ENCODE measurements at regions not wholly inside any gene's neighbourhood (a gene's known extent, or its start where the extent isn't known, plus 50 kb on each side); places are given as distances from the start of the nearest gene placed in this dataset.
"Not testable (repeated sequence)": the region's sequence is repeated elsewhere in the genome, so short reads cannot be mapped to it uniquely, and the experiment has no call there.

- Histone ChIP-seq H3K36me3 (no peaks in the 10 kb centered on the region), H3K27ac (no peak overlapping the region), H3K4me3 (no peak overlapping the region), H3K4me2 (no peak overlapping the region), H3K9ac (no peak overlapping the region), H3K27me3 (no peaks in the 10 kb centered on the region), H4K20me1 (no peaks in the 10 kb centered on the region), H3K9me3 (replicated peaks in 1 of 11) (0 out of 22 replicates have a peak, but pooled peaks cover 0 to 4% (median 0%) of the 10 kb centered on the region in 11 experiments), H3K4me1 (peaks cover 3 to 18% (median 12%) of the 10 kb centered on the region in 10 experiments; a peak in 15 of 20 replicates)
- no peak for TF ChIP-seq Cebpa-rat (IDR thresholded peaks at IDR 0.05)
These were observed 317.1 kb downstream of the CBLL2 start for GRCh38 chrX:22589845-22590244.

- Histone ChIP-seq H3K4me1 (no peaks in the 10 kb centered on the region), H3K9me3 (replicated peaks in 1 of 11) (peaks cover 0 to 12% (median 6%) of the 10 kb centered on the region in 11 experiments; a peak in 8 of 22 replicates), H3K4me2 (no peak overlapping the region), H3K4me3 (no peak overlapping the region), H4K20me1 (no peaks in the 10 kb centered on the region), H3K36me3 (no peaks in the 10 kb centered on the region), H3K27me3 (no peaks in the 10 kb centered on the region), H3K9ac (no peak overlapping the region), H3K27ac (no peak overlapping the region)
- no peak for TF ChIP-seq Cebpa-rat (IDR thresholded peaks at IDR 0.05)
These were observed 322.1 kb downstream of the CBLL2 start for GRCh38 chrX:22594766-22595165.

GRCh38 chrX:22603060-22603459, 330.3 kb downstream of the CBLL2 start:
- H3K4me1 ChIP-seq: no peaks in the 10 kb centered on the region
- no peak overlapping the region for H3K9ac ChIP-seq
- no peaks in the 10 kb centered on the region for H4K20me1 ChIP-seq

GRCh38 chrX:22609452-22609851, 336.7 kb downstream of the CBLL2 start:
- not testable (repeated sequence) for H3K4me3 ChIP-seq, H3K4me2 ChIP-seq, H3K27ac ChIP-seq, H3K36me3 ChIP-seq, H3K4me1 ChIP-seq, H4K20me1 ChIP-seq, H3K9ac ChIP-seq, H3K27me3 ChIP-seq
- H3K9me3 ChIP-seq (replicated peaks in 1 of 11): peaks cover 22 to 44% (median 30%) of the 10 kb centered on the region in 11 experiments

More at GRCh38 chrX:22603060-22603459, 330.3 kb downstream of the CBLL2 start:
- no peak overlapping the region for H3K4me3 ChIP-seq
- H3K4me2 ChIP-seq: no peak overlapping the region
- no peaks in the 10 kb centered on the region for H3K27me3 ChIP-seq
- no peaks in the 10 kb centered on the region for H3K36me3 ChIP-seq
- peaks cover 8 to 31% (median 17%) of the 10 kb centered on the region in 11 experiments; a peak in 16 of 22 replicates for H3K9me3 ChIP-seq (replicated peaks in 1 of 11)
- no peak for TF ChIP-seq Cebpa-rat (IDR thresholded peaks at IDR 0.05)
- H3K27ac ChIP-seq: no peak overlapping the region

- Histone ChIP-seq H3K9me3 (replicated peaks in 1 of 11) (peaks cover 0 to 14% (median 5%) of the 10 kb centered on the region in 11 experiments; a peak in 9 of 22 replicates), H3K4me1 (no peaks in the 10 kb centered on the region), H3K27me3 (no peaks in the 10 kb centered on the region), H3K4me2 (no peak overlapping the region), H3K4me3 (no peak overlapping the region), H4K20me1 (no peaks in the 10 kb centered on the region), H3K27ac (no peak overlapping the region), H3K9ac (no peak overlapping the region), H3K36me3 (no peaks in the 10 kb centered on the region)
- TF ChIP-seq Cebpa-rat (IDR thresholded peaks at IDR 0.05): no peak
These were observed 344.2 kb downstream of the CBLL2 start for GRCh38 chrX:22616867-22617266.

GRCh38 chrX:22627576-22627975, 354.9 kb downstream of the CBLL2 start:
- Histone ChIP-seq H3K36me3 (no peaks in the 10 kb centered on the region), H3K4me1 (no peaks in the 10 kb centered on the region), H4K20me1 (no peaks in the 10 kb centered on the region), H3K27ac (no peak overlapping the region), H3K4me2 (no peak overlapping the region), H3K4me3 (no peak overlapping the region), H3K9me3 (replicated peaks in 1 of 11) (peaks cover 0 to 8% (median 0%) of the 10 kb centered on the region in 11 experiments; a peak in 1 of 22 replicates), H3K9ac (no peak overlapping the region), H3K27me3 (no peaks in the 10 kb centered on the region)
- no peak for TF ChIP-seq Cebpa-rat (IDR thresholded peaks at IDR 0.05)

GRCh38 chrX:22628275-22628674, 355.6 kb downstream of the CBLL2 start:
- TF ChIP-seq Cebpa-rat (IDR thresholded peaks at IDR 0.05): no peak
- H3K36me3 ChIP-seq: no peaks in the 10 kb centered on the region
- H3K4me1 ChIP-seq: no peaks in the 10 kb centered on the region
- peaks cover 0 to 8% (median 0%) of the 10 kb centered on the region in 11 experiments; a peak in 2 of 22 replicates for H3K9me3 ChIP-seq (replicated peaks in 1 of 11)
- H3K27me3 ChIP-seq: no peaks in the 10 kb centered on the region
- H4K20me1 ChIP-seq: no peaks in the 10 kb centered on the region
- no peak overlapping the region for H3K27ac ChIP-seq
- no peak overlapping the region for H3K4me2 ChIP-seq
- H3K9ac ChIP-seq: no peak overlapping the region
- no peak overlapping the region for H3K4me3 ChIP-seq

GRCh38 chrX:22629105-22629725, 356.5 kb downstream of the CBLL2 start:
- Histone ChIP-seq H3K4me3 (no peak overlapping the region), H3K36me3 (no peaks in the 10 kb centered on the region), H3K9me3 (replicated peaks in 1 of 11) (peaks cover 0 to 8% (median 0%) of the 10 kb centered on the region in 11 experiments; a peak in 2 of 22 replicates), H3K27ac (no peak overlapping the region), H3K9ac (no peak overlapping the region), H3K27me3 (no peaks in the 10 kb centered on the region), H4K20me1 (no peaks in the 10 kb centered on the region), H3K4me2 (no peak overlapping the region), H3K4me1 (no peaks in the 10 kb centered on the region)
- TF ChIP-seq Cebpa-rat (IDR thresholded peaks at IDR 0.05): no peak

- no peaks in the 10 kb centered on the region for H3K36me3 ChIP-seq
- H3K27me3 ChIP-seq: no peaks in the 10 kb centered on the region
- H3K4me3 ChIP-seq: no peak overlapping the region
- peaks cover 0 to 8% (median 0%) of the 10 kb centered on the region in 11 experiments; a peak in 2 of 22 replicates for H3K9me3 ChIP-seq (replicated peaks in 1 of 11)
- no peak overlapping the region for H3K9ac ChIP-seq
- H3K27ac ChIP-seq: no peak overlapping the region
- TF ChIP-seq Cebpa-rat (IDR thresholded peaks at IDR 0.05): no peak
- no peak overlapping the region for H3K4me2 ChIP-seq
- H3K4me1 ChIP-seq: no peaks in the 10 kb centered on the region
- no peaks in the 10 kb centered on the region for H4K20me1 ChIP-seq
These were observed 361.4 kb downstream of the CBLL2 start for GRCh38 chrX:22634083-22634482.

GRCh38 chrX:22634751-22635150, 362.0 kb downstream of the CBLL2 start:
- no peaks in the 10 kb centered on the region for H3K4me1 ChIP-seq
- H3K27ac ChIP-seq: no peak overlapping the region
- H3K36me3 ChIP-seq: no peaks in the 10 kb centered on the region
- H3K9me3 ChIP-seq (replicated peaks in 1 of 11): peaks cover 0 to 8% (median 0%) of the 10 kb centered on the region in 11 experiments; a peak in 2 of 22 replicates
- H4K20me1 ChIP-seq: no peaks in the 10 kb centered on the region
- no peak for TF ChIP-seq Cebpa-rat (IDR thresholded peaks at IDR 0.05)
- H3K27me3 ChIP-seq: no peaks in the 10 kb centered on the region
- no peak overlapping the region for H3K9ac ChIP-seq
- no peak overlapping the region for H3K4me3 ChIP-seq
- no peak overlapping the region for H3K4me2 ChIP-seq
